ENCODE measurements at regions not wholly inside any gene's neighbourhood (a gene's known extent, or its start where the extent isn't known, plus 50 kb on each side); places are given as distances from the start of the nearest gene placed in this dataset.
"Not testable (repeated sequence)": the region's sequence is repeated elsewhere in the genome, so short reads cannot be mapped to it uniquely, and the experiment has no call there.

DNA sequence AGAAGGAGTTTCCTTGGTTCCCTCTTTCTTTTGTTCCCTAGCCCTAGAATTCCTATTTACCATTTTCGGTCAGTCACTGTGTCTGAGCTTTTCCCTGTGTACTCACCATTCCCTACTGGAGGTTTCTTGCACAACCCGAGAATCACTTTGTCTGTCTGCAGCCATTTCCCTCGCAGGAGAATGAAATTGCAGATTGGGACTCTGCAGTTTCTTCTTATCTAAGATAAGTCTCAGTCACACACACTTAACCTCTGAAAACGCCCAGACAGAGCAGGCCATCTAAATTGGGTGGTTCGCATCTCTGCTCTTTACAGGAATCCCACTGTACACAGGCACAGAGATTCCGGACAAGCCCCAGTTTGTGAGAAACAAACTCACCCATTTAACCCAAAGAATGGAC, 58.6 kb upstream of the CNTNAP2 start:
- no peak for DNase-seq (ENCODE audit: low read depth)

DNA sequence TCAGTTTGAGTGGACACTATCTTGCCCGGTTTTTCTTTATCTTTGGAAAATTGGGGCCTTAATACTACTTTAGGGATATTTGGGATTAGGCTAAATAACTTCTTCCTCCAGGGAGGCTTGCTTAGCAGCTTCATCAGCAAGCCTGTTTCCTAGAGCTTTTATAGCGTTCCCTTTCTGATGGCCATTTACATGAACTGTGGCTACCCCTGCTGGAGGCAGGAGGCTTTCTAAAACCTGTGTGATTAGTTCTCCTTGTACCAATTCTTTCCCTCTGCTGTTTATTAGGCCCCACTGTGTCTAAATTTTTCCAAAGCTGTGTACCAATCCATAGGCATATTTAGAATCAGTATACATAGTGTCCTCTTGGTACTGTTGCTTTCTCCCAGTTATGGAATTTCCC, 61.7 kb upstream of the CNTNAP2 start:
- no peak for DNase-seq (ENCODE audit: low read depth)

DNA sequence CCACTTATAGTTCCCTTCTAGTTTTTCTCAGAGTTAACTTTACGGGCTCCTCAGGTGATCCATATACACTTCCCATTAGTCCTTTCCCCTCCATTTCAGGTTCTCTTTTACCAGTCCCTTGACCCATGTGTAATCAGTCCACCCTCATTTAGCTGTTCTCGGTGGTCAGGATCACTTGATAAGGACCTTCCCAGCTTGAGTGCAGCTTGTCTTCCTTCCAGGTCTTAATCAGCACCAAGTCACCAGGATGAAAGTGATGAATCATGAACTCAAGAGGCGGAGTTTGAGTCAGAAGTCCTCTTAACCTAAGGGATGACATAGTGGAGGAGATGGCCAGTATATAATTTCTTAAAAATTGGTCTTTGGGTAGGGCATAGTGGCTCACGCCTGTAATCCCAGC, 63.1 kb upstream of the CNTNAP2 start:
- DNase-seq (ENCODE audit: low read depth) = no peak

DNA sequence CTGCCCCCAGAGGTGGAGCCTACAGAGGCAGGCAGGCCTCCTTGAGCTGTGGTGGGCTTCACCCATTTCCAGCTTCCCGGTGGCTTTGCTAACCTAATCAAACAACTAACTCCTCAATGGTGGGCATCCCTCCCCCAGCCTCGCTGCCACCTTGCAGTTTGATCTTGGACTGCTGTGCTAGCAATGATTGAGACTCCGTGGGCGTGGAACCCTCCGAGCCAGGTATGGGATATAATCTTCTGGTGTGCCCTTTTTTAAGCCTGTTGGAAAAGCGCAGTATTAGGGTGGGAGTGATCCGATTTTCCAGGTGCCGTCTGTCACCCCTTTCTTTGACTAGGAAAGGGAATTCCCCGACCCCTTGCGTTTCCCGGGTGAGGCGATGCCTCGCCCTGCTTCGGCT, 73.3 kb upstream of the CNTNAP2 start:
- DNase-seq (ENCODE audit: low read depth) = not testable (repeated sequence)

DNA sequence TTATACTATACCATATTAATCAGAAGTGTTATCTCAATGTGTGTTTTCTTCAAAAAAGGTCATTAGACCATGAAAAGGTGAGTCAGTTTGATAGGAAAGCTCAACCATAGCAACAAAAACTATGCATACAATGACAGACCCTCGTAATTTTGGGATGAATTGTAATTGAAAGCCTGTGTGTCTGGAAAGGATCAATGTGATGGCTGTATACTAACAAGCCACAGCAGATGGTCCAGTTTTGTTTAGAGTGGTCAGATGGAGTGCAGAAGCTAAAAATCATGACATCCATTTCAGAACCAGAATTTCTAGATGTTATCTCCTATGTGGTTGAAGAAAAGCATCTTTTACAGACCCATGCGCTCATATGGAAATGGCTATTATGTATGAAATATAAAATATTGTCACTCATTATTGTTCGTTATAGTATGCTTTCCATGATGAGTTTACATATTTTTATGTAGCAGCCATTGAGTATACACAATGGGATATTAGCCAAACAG, 88.3 kb upstream of the CNTNAP2 start:
- DNase-seq (ENCODE audit: low read depth) = no peak

DNA sequence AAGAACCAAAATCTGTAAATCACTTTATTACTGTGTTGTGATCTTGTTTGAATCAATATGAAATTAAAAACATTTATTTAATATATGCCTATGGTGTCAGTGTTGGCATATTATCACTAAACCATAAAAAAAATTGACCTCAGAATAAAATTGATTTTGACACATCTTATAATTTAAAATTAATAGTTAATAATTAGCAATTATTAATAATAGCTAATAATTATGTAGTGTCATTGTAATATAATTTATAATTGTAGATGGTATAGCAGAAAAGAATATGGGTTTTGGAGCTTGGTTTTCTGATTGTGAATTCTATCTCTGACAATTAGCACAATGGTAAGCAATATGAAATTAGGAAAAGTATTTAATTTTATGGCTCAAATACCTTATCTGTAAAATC, 89.4 kb upstream of the CNTNAP2 start:
- DNase-seq (ENCODE audit: low read depth) = no peak

DNA sequence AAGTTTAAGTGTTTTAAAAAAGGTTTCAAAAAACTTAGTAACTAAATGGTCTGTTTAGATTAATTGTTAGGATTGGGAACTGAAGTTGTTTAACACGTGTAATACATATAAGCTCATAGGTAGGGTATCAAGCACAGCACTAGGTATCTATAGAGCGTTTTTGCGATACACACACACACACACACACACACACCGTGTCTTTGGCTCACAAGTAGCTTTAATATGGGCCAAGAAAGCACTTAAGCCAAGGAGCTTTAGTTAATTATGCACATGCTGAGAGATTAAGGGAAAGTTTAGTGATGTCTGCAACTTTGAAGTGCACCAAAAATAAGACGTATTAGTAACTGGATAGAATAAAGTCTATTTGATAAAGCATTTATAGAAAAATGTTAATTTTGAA, 93.8 kb upstream of the CNTNAP2 start:
- DNase-seq (ENCODE audit: low read depth) = no peak

DNA sequence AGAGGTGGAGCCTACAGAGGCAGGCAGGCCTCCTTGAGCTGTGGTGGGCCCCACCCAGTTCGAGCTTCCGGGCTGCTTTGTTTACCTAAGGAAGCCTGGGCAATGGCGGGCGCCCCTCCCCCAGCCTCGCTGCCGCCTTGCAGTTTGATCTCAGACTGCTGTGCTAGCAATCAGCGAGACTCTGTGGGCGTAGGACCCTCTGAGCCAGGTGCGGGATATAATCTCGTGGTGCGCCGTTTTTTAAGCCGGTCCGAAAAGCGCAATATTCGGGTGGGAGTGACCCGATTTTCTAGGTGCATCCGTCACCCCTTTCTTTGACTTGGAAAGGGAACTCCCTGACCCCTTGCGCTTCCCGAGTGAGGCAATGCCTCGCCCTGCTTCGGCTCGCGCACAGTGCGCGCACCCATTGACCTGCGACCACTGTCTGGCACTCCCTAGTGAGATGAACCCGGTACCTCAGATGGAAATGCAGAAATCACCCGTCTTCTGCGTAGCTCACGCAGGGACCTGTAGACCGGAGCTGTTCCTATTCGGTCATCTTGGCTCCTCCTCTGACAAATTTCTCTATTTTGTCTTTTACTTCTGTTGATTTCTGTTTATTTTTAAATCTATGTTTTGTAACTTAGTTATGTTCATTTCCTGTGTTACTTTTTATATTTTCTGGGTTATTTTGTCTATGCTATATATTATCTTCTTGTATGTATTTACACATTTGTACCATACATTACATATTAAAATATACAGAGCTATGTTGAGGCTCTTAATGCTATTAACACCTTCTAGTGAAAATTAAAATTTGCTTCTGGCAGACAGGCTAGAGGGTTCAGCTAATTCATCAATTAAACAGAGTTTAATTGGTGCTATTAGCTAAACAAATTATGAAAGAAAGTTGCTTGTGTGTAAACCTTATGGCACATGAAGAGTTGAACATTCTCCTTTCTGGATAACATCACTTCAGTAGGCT, 97.3 kb upstream of the CNTNAP2 start:
- not testable (repeated sequence) for DNase-seq (ENCODE audit: low read depth)

DNA sequence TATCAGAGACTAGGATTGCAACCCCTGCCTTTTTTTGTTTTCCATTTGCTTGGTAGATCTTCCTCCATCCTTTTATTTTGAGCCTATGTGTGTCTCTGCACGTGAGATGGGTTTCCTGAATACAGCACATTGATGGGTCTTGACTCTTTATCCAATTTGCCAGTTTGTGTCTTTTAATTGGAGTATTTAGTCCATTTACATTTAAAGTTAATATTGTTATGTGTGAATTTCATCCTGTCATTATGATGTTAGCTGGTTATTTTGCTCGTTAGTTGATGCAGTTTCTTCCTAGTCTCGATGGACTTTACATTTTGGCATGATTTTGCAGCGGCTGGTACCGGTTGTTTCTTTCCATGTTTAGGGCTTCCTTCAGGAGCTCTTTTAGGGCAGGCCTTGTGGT, 99.2 kb upstream of the CNTNAP2 start:
- not testable (repeated sequence) for DNase-seq (ENCODE audit: low read depth)

DNA sequence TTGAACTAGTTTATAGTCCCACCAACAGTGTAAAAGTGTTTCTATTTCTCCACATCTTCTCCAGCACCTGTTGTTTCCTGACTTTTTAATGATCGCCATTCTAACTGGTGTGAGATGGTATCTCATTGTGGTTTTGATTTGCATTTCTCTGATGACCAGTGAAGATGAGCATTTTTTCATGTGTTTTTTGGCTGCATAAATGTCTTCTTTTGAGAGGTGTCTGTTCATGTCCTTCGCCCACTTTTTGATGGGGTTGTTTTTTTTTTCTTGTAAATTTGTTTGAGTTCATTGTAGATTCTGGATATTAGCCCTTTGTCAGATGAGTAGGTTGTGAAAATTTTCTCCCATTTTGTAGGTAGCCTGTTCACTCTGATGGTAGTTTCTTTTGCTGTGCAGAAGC, 102.4 kb upstream of the CNTNAP2 start:
- not testable (repeated sequence) for DNase-seq (ENCODE audit: low read depth)

DNA sequence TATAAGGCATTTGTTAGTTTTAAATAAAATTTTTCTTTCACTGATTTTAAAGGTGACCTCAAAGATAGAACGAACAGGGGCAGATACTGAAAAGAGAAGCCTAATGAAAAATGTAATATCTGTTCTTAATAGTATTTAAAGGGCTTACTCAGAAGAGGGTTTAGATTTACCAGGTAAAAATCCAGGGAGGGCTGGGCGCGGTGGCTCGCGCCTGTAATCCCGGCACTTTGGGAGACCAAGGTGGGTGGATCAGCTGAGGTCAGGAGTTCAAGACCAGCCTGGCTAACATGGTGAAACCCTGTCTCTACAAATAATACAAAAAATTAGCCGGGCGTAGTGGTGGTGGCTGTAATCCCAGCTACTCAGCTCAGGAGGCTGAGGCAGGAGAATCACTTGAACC, 108.3 kb upstream of the CNTNAP2 start:
- no peak for DNase-seq (ENCODE audit: low read depth)

DNA sequence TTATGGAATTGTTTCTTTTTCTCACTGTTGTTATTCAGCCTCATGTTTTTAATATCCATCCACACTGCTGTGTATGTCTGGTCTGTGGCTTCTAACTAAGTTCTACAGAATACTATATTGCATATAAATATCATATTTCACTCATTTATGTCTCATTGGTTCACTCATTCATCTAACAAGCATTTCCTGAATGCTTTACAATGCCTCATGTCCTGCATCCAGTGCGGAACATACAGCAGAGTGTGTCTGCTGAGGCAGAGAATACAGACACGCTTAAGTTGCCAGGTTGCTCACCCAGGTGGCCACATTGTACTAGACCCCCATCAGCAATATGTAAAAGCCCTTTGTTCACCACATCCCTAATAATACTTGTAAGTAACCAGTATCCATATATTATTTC, 111.8 kb upstream of the CNTNAP2 start:
- DNase-seq (ENCODE audit: low read depth) = no peak

DNA sequence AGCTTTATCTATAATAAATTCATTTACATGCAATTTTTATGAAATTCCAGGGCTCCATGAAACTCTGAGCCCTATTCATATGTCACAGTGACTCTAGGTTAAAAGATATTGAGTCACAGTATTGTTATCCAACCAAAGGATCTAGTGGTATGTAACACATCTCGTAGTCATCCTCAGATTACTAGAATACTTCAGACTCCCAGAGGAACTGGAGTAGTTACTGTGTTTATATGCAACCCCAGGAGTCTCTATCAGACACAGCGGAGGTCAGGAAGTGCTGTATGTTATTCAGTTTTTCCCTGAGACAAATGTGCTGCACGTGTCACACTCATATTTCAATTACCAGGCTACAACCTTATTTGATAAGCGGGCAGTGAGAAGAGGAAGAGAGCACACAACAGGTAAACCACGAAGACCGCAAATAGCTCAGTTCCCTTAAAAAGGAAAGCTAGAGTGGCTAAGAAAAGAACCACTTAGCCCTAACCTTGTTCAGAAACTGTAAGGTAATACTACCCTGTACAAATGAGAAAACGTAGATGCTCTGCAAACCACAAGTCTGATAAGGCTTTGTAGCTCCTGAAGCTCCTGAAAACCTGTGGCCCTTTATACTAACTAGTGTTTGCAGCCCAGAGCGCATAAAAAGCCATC, 114.0 kb upstream of the CNTNAP2 start:
- DNase-seq (ENCODE audit: low read depth) = no peak

DNA sequence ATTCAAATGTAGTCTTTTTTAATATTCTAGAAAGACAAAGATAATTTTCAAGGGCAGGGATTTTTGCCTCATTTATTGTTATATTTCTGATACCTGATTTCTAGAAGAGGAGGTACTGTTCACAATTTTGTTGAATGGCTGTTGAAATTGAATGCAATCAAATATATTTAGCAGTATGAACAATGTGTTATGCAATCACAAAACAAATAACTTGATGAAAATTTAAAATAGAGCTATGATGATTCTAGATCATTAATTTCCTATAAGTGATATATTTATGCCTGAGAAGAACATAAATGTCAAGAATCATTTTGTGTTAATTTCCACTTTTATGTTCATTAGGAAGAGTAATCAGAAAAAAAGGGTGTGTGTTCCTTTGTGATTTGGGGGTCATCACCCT, 114.6 kb upstream of the CNTNAP2 start:
- DNase-seq (ENCODE audit: low read depth) = no peak

DNA sequence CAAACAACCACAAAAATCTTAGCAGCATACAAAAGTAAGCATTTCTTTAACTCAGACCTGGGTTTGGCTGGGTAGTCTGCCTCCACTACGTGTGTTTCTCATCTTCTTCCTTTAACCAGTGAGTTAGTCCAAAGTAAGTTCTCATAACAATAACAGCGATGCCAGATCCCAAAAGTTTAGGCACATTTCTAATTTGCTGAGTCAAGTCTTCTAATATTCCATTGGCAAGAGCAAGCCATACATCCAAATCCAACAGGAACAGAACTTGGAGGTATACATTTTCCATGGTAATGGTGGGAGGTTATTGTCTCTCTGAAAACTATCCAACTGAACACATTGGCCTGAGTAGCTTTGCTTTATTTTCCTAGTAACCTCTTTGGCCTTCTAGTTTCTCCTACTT, 115.7 kb upstream of the CNTNAP2 start:
- no peak for DNase-seq (ENCODE audit: low read depth)

DNA sequence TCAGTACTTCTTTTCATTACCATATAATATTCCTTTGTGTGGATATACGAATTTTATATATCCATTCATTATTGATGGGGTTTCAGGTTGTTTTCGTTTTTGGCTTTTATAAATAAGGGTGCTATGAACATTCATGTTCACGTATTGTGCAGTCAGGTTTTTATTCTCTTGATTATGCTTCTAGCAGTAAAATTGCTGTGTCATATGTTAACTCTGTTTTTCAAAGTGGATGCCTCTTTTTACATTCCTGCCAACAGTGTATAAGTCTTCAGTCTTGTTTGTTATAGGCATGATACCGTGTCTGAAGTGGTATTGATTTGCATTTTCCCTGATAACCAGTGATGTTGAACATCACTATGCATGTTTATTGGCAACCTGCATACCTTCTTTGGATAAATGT, 127.1 kb upstream of the CNTNAP2 start:
- DNase-seq (ENCODE audit: low read depth) = no peak

DNA sequence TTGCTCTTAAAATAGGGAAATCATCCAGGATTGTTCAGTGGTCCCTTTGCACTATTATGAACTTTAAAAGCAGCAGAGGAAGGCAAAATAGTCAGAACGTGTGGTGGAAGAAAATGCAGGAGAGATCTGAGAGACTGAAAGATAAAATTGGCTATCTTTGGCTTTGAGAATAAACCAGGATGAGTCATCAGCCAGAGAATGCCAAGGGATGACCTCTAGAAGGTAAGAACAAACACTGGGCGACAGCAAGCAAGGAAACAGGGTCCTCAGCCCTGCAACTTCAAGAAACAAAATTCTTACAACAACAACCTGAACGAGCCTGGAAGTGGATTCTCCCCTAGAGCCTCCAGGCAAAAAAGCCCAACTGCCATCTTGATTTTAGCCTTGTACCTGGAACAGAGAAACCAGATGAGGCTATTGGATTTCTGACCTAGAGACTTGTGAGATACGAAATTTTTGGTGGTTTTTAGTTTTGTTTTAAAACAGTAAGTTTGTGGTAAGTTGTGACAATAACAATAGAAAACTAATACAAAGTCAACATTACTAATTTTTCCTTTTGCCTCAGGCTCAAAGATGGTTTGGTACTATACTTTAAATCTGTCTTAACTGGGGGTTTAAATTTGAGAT, 130.2 kb upstream of the CNTNAP2 start:
- DNase-seq (ENCODE audit: low read depth) = no peak

DNA sequence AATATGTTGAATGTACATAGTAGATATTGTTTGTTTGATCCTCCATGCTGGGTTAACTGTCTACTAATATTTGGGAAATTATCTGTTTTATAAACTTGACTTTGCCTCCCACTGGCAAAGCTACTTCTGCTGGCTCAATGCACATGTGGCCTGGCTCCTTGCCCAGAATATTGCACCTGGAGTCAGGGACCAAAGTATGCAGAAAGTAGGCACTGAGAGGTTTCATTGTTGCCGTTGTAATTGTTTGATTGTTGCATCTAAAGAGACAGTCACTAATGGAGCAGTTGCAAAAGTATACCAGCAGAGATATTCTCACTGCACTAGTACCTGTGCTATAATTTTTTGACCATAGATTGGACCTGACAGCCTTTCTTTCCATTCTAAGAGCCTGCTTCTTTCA, 137.8 kb upstream of the CNTNAP2 start:
- DNase-seq (ENCODE audit: low read depth) = no peak

DNA sequence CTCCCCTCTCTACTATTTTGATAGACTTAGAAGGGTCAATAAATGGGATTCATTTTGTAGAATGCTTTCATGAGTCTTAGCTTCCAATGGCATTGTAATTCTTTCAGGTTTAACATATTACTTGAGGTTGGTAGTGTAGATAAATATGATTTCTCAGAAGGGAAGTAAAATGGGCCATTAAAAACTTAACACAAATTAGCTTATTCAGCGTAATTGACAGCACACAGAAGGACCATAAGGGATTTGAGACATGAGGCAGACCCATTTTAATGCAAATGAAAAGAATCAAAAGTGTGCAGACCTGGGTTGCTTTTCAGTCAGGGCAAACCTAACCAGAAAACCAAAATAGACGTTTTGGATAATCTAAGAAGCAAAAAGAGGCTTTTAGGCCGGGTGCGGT, 156.6 kb upstream of the CNTNAP2 start:
- DNase-seq (ENCODE audit: low read depth) = no peak

DNA sequence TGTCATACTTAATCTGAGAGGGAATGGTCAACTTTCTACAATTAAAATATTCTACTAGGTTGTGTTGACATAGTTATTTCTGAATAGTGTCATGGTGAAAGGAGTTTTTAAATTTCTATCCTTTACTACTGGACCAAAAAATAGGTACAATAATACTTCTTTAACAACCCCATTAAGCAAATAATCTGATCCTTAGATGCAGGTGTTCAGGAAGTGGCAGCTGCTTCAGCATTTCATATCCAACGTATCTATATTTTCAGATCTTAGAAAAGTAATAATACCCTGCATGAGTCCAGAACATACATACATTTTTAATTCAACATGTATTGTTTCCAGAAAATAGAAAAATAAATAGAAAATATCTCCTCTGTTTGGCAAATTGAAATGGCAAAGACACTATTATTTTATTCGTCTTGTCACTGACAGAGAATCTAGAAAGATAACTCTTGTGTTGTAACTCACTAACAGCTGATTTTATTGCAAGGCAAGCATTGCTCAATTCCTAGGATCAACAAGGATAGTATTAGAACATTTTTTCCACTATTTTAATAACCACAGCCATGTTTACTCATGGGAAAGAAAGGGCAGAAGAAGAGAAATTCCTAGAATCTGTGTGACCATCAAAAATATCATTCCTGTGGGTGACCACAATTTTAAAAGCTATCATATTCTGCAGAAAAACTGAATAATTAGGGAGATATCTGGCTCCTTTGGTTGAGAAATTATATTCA, 159.3 kb upstream of the CNTNAP2 start:
- peak; percentile 67 for DNase-seq (ENCODE audit: low read depth)

DNA sequence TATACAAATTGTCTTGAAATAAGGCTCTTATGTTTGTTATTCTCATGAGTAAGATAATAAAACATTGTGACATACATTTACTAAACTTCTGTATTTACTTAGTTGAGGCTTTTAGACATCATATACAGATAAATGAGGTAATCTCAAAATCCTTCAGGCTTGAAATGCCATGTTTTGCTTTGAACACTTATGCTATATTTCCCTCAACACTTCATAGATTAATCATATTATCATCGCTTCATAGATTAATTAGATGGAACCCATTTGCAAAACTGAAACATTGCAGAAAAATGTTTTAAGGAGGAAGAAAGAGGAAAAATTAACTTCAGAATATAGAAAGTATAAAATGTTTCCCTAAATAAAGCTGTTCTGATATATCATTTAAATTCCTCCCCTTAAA, 165.0 kb upstream of the CNTNAP2 start:
- no peak for DNase-seq (ENCODE audit: low read depth)

DNA sequence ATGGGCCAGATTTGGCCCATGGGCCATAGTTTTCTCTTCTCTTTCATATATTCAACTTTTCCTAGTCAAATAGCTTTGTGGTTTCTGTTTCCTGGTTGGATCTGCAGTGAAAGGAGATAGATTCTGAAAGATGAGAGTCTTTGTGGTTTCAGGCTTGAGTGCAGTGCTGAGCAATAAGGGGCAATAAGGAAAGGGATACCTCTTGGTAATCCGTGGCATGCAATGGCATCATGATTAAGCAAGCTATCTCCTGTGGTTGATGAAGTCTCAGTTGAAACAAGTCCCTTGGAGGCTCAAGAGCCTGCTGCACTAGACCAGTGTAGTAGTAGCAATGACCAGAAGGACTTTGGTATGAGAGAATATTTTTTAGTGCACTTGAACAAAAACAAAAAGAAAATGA, 187.7 kb upstream of the CNTNAP2 start:
- DNase-seq (ENCODE audit: low read depth) = peak; percentile 78

Measured in fibroblast of gingiva (primary cell).